ENCODE measurements at regions not wholly inside any gene's neighbourhood (a gene's known extent, or its start where the extent isn't known, plus 50 kb on each side); places are given as distances from the start of the nearest gene placed in this dataset.

GRCh38 chr10:88129013-88129412 lies 265.6 kb downstream of the PTEN start:
- DNase-seq (ENCODE audit: low read depth), result no peak

- no peak for DNase-seq (ENCODE audit: low read depth)
Measured at GRCh38 chr10:88130912-88131311, 267.5 kb downstream of the PTEN start.

GRCh38 chr10:88131511-88132139 lies 268.2 kb downstream of the PTEN start:
- no peak for DNase-seq (ENCODE audit: low read depth)

- DNase-seq (ENCODE audit: low read depth), result no peak
Measured at GRCh38 chr10:88136712-88137111, 273.3 kb downstream of the PTEN start.

GRCh38 chr10:88138319-88138848 lies 275.0 kb downstream of the PTEN start:
- no peak for DNase-seq (ENCODE audit: low read depth)

GRCh38 chr10:88147000-88147798 lies 283.8 kb downstream of the PTEN start:
- DNase-seq (ENCODE audit: low read depth), result no peak

GRCh38 chr10:88149906-88150305 lies 286.5 kb downstream of the PTEN start:
- DNase-seq (ENCODE audit: low read depth), result no peak

- no peak for DNase-seq (ENCODE audit: low read depth)
Measured at GRCh38 chr10:88150339-88150738, 286.9 kb downstream of the PTEN start.

GRCh38 chr10:88152728-88153133 lies 289.3 kb downstream of the PTEN start:
- no peak for DNase-seq (ENCODE audit: low read depth)

- no peak for DNase-seq (ENCODE audit: low read depth)
Measured at GRCh38 chr10:88154596-88155250, 291.3 kb downstream of the PTEN start.

GRCh38 chr10:88156341-88156740 lies 292.9 kb downstream of the PTEN start:
- DNase-seq (ENCODE audit: low read depth), result no peak

GRCh38 chr10:88157981-88158465 lies 294.6 kb downstream of the PTEN start:
- DNase-seq (ENCODE audit: low read depth), result no peak

GRCh38 chr10:88158526-88159122 lies 295.2 kb downstream of the PTEN start:
- no peak for DNase-seq (ENCODE audit: low read depth)

- DNase-seq (ENCODE audit: low read depth), result no peak
Measured at GRCh38 chr10:88159127-88159829, 295.9 kb downstream of the PTEN start.

GRCh38 chr10:88161070-88161469 lies 297.6 kb downstream of the PTEN start:
- DNase-seq (ENCODE audit: low read depth), result no peak

GRCh38 chr10:88161756-88162155 lies 298.3 kb downstream of the PTEN start:
- DNase-seq (ENCODE audit: low read depth), result no peak

- DNase-seq (ENCODE audit: low read depth), result no peak
Measured at GRCh38 chr10:88162852-88163251, 299.4 kb downstream of the PTEN start.

- no peak for DNase-seq (ENCODE audit: low read depth)
Measured at GRCh38 chr10:88163572-88163971, 300.1 kb downstream of the PTEN start.

GRCh38 chr10:88164471-88164870 lies 301.0 kb downstream of the PTEN start:
- DNase-seq (ENCODE audit: low read depth), result no peak

- DNase-seq (ENCODE audit: low read depth), result no peak
Measured at GRCh38 chr10:88165849-88166271, 302.4 kb downstream of the PTEN start.

- no peak for DNase-seq (ENCODE audit: low read depth)
Measured at GRCh38 chr10:88168171-88169036, 305.0 kb downstream of the PTEN start.
